NCI-H1694 (cell line): ENCODE measurements at regions not wholly inside any gene's neighbourhood (a gene's known extent, or its start where the extent isn't known, plus 50 kb on each side); places are given as distances from the start of the nearest gene placed in this dataset.

Experiments
- DNase-seq: peaks from one replicate; lab custom pipeline; 2025; lab: John Stamatoyannopoulos, UW

DNA sequence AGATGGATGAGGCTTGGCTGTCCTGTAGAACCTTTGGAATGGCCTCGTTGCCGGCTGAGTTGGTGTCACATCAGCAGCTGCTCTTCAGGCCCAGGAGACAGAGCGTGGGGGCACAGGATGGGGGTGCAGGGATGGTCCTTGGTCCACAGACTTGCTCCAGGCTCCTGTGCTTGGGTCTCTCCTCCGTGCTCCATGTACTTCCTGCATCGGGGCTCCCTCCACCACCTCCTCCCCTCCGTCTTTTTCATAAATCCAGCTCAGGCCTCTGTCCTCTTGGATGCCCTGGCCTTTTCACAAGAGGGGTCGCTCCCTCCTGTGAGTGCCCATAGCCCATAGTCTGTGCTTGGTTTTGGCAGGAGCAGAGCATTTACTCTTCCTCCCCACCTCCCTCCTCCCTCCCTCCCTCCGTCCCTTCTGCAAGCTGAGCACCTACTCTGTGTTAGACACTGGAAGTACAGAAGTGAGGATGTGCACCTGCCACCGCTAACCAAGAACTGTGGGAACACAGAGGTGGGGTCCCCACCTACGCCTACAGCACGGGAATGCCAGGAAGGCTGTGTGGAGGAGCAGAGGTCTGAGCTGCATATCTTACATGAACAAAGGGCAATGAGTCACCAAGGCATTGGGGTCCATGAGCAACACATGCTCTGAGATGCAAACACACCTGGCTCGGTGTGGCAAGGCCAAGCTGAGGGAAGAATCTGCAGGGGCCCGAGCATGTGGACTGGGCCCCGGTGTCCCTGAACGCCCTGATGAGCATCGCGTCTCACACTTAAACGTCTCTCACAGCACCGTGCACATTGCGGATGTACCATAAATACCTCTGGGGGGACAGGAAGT, 458.7 kb upstream of the HS6ST1 start:
- no peak for DNase-seq

- no peak for DNase-seq
Observed at GRCh38 chr2:128778843-128779242, 460.2 kb upstream of the HS6ST1 start.

- DNase-seq = no peak
Observed at GRCh38 chr2:128779301-128780095, 460.8 kb upstream of the HS6ST1 start.

GRCh38 chr2:128780434-128781080, 461.9 kb upstream of the HS6ST1 start:
- DNase-seq = no peak

DNA sequence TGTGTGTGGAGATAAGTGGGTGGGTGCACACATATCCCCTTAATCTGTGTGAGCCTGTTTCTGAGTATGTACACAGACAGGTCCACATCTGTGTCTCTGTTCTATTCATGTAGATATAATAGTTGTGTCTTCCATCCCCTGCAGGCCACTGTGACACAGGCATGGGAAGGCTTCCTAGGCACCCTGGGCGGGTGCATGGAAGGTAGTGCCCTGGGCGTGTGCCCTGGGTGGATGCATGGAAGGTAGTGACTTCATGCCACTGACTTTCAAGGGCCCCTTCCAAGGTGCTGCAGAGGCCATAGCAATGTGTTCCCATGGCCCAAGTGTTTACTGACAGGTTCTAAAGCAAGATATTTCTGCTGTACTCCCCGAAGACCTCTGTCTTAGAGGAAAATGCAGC, 462.5 kb upstream of the HS6ST1 start:
- no peak for DNase-seq

DNA sequence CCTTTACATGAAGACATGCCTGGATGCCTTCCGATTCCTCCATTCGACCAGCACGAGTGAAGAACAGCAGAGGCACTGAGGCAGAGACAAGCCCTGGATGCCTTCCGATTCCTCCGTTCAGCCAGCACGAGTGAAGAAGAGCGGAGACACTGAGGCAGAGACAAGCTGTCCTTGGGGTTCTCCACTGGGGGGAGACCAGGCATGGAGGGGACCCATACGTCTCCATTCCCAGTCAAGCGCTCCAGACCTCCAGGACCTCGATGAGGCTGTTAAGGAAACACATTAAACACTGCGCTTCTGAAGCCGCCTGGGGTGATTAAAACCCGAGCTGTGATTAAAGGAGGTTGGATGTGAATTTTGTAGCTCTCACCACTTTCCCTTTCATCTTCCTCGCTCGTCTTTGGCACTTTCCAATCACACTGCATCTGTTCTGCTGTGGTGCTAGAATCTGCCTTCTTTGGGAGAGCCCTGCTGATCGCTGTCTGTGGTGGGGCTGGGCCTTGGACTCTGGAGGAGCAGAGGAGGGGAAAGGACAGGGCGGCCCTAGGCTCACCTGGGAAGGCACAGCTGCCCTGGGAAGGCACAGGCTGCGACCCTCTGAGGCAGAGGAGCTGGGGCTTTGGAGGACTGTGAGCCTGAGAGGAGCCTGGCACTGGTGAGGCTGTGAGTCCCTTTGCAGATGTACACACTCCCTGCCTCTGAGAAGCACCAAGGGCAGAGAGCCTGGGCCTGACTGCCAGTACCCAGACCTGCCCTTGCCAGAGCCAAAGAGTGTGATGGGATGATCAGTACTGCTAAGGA, 463.1 kb upstream of the HS6ST1 start:
- DNase-seq = no peak

DNA sequence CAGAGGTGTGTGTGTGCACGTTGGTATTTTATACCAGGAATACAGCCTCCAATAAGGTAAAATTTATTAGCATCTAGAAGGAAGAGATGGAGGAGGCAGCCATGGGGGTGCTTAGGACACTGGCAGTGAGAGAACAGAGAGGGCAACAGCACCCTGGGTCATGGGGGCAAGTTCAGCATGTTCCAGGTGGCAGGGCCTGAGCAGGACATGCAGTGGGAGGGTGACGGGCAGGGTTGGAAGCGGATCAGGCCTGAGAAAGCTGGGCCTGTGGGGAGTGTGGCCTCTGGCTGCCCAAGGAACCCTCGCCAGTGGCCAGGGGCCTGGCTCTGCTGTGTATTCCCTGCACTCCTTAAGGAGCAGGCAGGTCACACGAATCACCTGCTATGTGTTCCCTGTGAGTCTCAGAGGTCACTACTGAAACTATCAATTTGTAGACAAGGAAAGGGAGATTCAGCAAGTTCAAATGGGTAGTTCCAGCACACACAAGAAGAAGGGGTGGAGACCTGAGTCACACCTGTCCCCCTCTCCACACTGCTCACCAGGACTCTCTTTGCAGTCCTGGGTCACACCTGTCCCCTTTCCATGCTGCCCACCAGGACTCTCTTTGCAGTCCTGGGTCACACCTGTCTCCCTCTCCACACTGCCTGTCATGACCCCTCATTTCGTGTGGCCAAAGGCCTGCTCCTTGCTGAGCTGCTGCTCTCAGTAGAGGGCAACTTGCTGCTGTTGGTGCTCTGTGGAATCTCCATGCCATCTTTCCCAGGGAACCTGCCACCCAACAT, 463.9 kb upstream of the HS6ST1 start:
- DNase-seq = no peak

DNA sequence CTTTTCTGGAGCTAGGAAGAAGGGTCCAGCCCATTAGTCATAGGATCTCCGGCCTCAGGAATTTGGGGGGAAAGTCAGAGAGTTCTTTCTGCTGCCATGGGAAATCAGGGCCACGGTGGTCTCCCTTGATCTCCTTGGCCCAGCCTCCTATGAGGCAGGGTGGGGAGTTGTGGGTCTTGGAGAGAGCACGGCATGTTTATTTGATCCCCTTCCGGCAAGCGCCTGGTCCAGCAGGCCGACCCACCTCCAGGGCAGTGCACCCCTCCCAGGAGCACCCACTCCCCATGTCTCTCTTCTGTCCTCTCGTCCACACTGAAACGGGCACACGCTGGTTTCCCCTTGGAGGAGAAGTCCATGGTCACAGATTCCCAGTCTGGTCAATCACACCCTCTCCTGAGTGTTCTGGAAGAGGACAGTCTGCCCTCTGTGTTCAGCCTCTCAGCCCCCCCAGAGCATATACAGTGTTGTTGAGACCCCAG, 464.6 kb upstream of the HS6ST1 start:
- no peak for DNase-seq

DNA sequence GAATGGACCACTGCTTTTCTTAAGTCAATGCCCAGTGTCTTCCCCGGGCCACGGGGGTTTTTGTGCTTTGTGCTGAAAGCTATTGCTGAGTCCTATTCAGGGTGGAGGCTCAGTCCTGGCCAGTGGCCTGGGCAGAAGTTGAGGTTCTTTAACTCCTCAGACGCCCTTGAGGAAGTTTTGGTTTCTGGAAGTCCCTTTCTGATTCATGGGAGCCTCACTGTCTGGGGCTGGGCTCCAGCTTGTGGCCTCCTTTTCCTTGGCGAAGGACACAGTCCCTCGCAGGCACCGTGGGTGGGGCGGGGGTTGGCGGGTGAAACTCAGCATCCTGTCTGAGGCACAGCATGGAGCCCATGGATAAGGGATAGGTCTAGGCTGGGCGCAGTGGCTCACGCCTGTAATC, 465.2 kb upstream of the HS6ST1 start:
- no peak for DNase-seq

- DNase-seq = no peak
Observed at GRCh38 chr2:128784626-128785306, 466.1 kb upstream of the HS6ST1 start.

GRCh38 chr2:128786316-128786715, 467.6 kb upstream of the HS6ST1 start:
- DNase-seq = no peak

DNA sequence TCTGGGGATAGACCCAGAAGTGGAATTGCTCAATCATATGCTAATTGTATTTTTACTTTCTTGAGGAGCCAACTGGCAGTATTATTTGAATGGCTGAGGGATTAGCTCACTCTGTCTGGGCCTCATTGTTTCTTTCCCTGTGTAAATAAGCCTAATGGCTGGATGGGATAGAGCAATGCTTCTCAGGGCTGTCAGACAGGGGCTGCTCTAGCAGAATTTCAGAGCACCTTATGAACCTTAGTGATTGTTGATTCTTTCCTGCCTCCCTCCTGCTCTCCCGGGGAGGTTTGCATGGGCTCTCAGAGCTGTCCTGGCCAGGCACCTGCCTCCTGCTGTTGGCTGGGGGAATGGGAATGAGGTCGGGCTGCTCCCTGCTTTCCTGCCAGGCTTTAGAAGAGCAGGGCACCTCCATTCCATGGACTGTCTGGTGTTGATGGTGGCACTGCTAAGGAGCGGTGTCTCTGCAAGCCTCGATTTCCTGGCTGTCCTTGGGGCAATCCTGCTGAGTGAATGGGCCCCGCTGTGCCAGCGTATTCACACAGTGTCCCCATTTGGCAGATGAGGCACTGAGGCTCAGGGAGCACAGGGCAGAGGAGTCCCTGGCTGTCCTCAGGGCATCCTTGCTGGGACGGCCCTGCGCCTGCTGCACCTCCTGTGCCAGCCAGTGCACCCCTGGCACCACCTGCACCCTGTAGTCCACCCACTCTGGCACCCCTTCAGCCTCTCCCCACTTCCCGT, 468.2 kb upstream of the HS6ST1 start:
- no peak for DNase-seq

DNA sequence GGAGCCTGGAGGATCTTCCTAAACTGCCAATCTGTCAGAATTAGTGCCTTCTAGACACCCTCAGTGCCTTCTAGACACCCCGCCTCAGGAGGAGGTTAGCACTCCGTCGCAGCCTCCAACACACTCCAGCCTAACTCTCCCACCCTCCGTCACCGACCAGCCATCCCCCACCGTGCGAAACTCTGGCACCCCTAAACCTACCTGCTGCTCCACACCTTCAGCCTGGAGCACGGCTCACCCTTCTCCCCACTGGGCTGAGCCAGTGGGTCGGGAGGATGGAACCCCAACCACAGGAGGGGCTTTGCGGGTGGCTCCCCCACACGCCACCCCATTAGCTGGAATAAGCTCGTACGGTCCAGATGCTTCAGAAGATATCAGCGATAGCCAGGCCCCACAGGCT, 468.9 kb upstream of the HS6ST1 start:
- DNase-seq = no peak

GRCh38 chr2:128788636-128789220, 470.1 kb upstream of the HS6ST1 start:
- DNase-seq = no peak

DNA sequence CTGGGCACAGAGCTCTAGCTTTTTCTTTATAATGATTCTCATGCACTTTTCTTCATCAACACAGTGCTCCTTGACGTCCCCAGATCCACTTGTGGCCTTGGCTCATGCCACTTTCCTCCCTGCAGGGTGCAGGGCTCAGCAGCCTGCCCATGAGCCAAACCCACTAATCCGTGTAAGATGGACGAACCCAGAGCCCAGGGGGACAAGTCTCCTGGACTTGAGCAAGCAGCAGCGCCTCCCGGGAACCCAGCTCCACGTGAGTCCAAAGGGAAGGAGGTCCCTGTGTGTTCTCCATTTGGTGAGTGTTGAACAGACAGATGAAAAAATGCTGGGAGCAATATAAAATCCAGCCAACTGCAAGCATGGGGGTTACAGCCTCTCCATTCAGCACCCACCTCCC, 470.6 kb upstream of the HS6ST1 start:
- DNase-seq = no peak

DNA sequence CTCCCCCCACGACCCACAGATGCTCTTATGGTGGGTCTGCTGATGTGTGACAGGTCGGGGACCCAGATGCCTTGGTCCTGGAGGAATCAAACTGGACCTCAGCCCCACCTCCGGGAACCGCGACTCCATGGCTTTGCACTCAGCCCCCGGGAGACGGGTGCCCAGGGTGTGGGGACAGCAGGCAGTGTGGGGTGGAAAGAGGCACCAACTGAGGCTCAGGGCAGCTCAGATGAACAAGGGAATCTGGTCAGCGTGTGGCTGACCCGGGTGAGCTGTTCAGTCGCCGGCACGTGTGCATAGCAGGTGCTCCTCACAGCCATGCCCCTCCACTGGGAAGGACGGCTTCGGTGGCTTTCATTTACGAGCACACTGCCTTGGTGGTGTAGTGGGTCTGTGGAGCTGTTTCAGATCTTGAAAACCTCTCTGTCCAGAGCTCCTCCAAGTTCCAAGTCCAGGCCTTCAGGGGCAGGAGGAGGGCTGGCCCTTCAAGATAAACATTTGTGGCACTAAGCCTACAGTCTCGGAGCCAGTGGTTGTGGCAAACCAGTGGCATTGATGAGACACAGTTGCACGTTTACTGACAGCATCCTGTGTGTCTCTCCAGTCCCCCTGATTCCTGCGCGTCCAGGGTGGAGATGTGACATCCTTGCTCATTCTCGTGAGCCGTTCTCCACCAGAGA, 471.2 kb upstream of the HS6ST1 start:
- DNase-seq = no peak

DNA sequence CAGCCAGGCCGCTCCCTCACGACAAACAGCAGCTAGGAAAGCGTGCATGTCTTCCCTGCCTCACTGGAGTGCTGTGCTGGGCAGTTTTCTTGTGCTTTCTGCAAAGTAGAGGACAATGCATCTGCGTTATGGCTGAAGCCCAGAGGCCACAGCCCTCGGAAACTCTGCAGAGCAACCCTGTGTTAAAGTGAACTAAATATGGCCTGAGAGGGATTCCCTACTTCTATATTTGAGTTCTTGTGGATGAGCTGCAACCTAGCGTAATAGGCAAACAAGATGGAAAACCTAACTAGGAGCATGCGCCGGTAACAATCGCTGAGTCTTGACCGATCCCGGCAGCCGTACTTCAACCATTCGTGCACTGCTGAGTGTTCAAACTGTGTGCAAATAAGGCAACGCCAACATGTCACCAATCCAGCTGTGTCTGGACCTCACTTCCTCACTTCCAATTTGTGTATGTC, 471.9 kb upstream of the HS6ST1 start:
- no peak for DNase-seq

- no peak for DNase-seq
Observed at GRCh38 chr2:128791120-128791984, 472.7 kb upstream of the HS6ST1 start.
